ENCODE measurements at regions not wholly inside any gene's neighbourhood (a gene's known extent, or its start where the extent isn't known, plus 50 kb on each side); places are given as distances from the start of the nearest gene placed in this dataset.

- TF ChIP-seq CTCF (IDR thresholded peaks at IDR 0.05; ENCODE audit: borderline replicate concordance, insufficient read depth, low read depth, low read length) = no peak
Measured at GRCh38 chr1:90561911-90562310, 155.2 kb downstream of the BARHL2 start.

DNA sequence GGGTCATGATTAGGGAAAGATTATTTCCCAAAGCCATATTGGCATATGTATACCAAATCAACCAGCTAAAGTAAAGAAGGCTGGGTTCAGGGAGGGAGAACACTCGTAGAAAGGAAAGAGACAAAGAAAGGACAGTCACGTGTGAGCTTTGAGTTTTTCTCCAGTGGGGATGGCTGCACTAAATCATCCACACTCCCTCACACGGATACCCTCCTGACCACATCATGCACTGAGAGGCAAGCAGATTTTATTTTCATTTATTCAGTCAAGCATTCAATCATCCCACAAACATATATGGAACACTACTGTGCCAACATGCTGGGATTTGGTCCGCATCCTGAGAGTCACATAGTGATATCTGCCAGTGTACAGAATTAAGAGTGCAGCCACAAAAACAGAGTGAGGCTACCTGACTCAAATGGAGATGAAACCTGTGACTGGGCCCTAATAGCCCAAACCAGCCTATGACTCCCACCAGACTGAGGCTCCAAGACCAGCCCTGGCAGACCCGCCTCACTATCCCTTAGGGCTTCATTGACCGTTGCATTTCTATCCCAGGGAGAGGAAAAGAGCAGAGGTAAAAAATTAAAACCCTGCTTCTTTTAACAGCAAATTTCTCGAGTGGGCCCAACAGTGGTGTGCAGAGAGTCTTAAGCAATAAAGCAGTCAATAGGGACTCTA lies 155.9 kb downstream of the BARHL2 start:
- H3K4me3 ChIP-seq (ENCODE audit: low read depth, low read length) = no peak overlapping the region
- no peak for TF ChIP-seq CTCF (IDR thresholded peaks at IDR 0.05; ENCODE audit: borderline replicate concordance, insufficient read depth, low read depth, low read length)

More at GRCh38 chr1:90561911-90562310, 155.2 kb downstream of the BARHL2 start:
- H3K4me3 ChIP-seq (ENCODE audit: low read depth, low read length) = no peak overlapping the region

DNA sequence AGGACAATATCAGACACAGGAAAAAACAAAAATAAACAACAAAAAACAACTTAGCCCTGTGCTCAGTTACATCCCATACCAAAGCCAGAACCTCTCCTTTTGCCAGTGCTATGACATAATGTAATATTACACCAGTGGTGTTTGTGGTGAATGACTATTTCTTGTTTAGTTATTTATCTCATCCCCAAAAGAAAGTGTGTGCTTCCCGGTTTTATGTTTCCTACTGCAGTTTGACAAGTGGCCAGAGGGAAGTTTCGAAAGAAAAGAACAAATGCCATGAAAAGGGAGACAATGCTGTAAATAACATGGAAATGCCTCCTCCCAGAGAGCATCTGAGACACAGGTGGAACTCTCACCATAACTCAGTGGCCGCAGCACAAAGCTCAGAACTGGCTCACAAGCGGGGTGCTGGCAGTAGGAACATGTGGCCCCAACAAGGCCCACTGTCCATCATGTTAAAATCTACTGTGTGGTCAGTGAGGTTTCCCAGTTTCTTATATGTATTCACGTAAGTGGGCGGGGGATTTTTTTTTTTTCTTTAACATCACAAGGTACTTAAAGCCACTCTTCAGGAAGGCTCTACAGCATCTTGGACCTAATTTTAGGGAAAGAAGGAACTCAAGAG lies 158.2 kb downstream of the BARHL2 start:
- no peak for TF ChIP-seq CTCF (IDR thresholded peaks at IDR 0.05; ENCODE audit: borderline replicate concordance, insufficient read depth, low read depth, low read length)
- H3K4me3 ChIP-seq (ENCODE audit: low read depth, low read length) = no peak overlapping the region

- H3K4me3 ChIP-seq (ENCODE audit: low read depth, low read length) = no peak overlapping the region
- TF ChIP-seq CTCF (IDR thresholded peaks at IDR 0.05; ENCODE audit: borderline replicate concordance, insufficient read depth, low read depth, low read length) = no peak
Measured at GRCh38 chr1:90558126-90558525, 159.0 kb downstream of the BARHL2 start.

DNA sequence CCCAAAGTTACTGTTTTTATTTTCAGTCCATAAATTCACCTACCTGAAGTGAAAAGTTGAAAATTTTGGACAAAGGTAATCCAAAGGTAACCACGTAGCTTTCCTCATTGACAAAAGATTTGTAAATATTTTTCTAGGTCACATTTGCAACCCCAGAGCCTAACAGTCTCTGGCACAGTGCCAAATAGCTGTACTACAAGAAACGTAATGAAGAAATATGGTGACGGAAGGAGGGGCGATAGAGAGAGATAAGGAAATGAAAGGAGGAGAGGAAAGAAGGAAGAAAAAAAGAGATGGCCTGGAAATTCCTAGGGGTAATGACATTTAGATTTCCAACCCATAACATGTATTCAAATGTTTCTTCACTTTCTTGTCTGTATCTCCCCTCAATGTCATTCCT lies 159.4 kb downstream of the BARHL2 start:
- TF ChIP-seq CTCF (IDR thresholded peaks at IDR 0.05; ENCODE audit: borderline replicate concordance, insufficient read depth, low read depth, low read length) = no peak
- H3K4me3 ChIP-seq (ENCODE audit: low read depth, low read length) = no peak overlapping the region

- H3K4me3 ChIP-seq (ENCODE audit: low read depth, low read length) = no peak overlapping the region
- no peak for TF ChIP-seq CTCF (IDR thresholded peaks at IDR 0.05; ENCODE audit: borderline replicate concordance, insufficient read depth, low read depth, low read length)
Measured at GRCh38 chr1:90550626-90551406, 166.3 kb downstream of the BARHL2 start.
